K562 (cell line): ENCODE measurements at regions not wholly inside any gene's neighbourhood (a gene's known extent, or its start where the extent isn't known, plus 50 kb on each side); places are given as distances from the start of the nearest gene placed in this dataset.
"Not testable (repeated sequence)": the region's sequence is repeated elsewhere in the genome, so short reads cannot be mapped to it uniquely, and the experiment has no call there.

Source experiments
- ATAC-seq: fragments of 200-7000 bp; cut with Tn5 transposase; 3 replicates; pipeline ENCODE4 v1.9.1; 2020; ENCODE audit warnings: moderate library complexity
- BruUV-seq: library from RNA; stranded (reverse); fragments of 400-500 nt; replicated peaks from 2 replicates; lab custom pipeline; 2021; lab: Mats Ljungman, UMichigan
- CTCF ChIA-PET: fragments of 300-600 bp; formaldehyde crosslinking; extraction: SDS; loops from one replicate; lab custom pipeline; 2021; ENCODE audit warnings: low intra/inter-chr PET ratio; lab: Yijun Ruan, JAX
- POLR2A ChIA-PET: fragments of 300-600, 350-650 bp; sonication (Branson Sonifier 250); formaldehyde crosslinking; extraction: SDS; loops from one replicate; lab custom pipeline; 2021; ENCODE audit warnings: antibody characterized with exemption, inconsistent platforms; lab: Yijun Ruan, JAX
- DNase-seq, 4 experiments: peaks; one replicate each; pipeline versions ENCODE4 v3.0.0 to v3.0.0-alpha.2; 2011 to 2018; ENCODE audit warnings: low spot score in 3 of 4, mixed read lengths in 3 of 4; ENCODE audit errors: extremely low read depth in 1 of 4
- FAIRE-seq: peaks from 2 replicates; lab custom pipeline; 2011; peaks lifted over from hg19 to GRCh38; lab: Jason Lieb, UNC
- H2AFZ ChIP-seq: 2 replicates; pipeline ENCODE4 v1.6.0; 2011; ENCODE audit warnings: low read depth, low read length, control low read depth, inconsistent platforms
- H3K27ac ChIP-seq: fragments of 200-600 bp; 3 replicates; pipeline ENCODE4 v1.8.0; 2011; ENCODE audit warnings: low read depth, mild to moderate bottlenecking, control low read depth, inconsistent platforms, low read length, moderate library complexity, mixed read lengths; ENCODE audit errors: extremely low read depth
- H3K27me3 ChIP-seq, 2 experiments: fragments of 300-600 bp in 1 of 2; 2 replicates in 1 of 2; 3 replicates in 1 of 2; pipeline versions ENCODE4 v1.6.0 to v1.8.0; 2011; ENCODE audit warnings: inconsistent platforms in 2 of 2, low read length in 2 of 2, mild to moderate bottlenecking in 1 of 2, mixed read lengths in 1 of 2, moderate library complexity in 1 of 2; ENCODE audit not compliant: control insufficient read depth in 2 of 2, insufficient read depth in 2 of 2
- H3K36me3 ChIP-seq: fragments of 300-600 bp; 3 replicates; pipeline ENCODE4 v1.8.0; 2011; ENCODE audit warnings: mild to moderate bottlenecking, low read length, inconsistent platforms; ENCODE audit not compliant: control insufficient read depth, insufficient read depth
- H3K4me1 ChIP-seq, 2 experiments: fragments of 200-600 bp in 1 of 2; replicated peaks in 1 of 2; 2 replicates in 1 of 2; 3 replicates in 1 of 2; pipeline versions ENCODE4 v1.5.1 to v1.8.0; 2011; ENCODE audit warnings: inconsistent platforms in 2 of 2, low read length in 2 of 2, mild to moderate bottlenecking in 1 of 2, mixed read lengths in 1 of 2, moderate library complexity in 1 of 2; ENCODE audit not compliant: control insufficient read depth in 2 of 2, insufficient read depth in 2 of 2
- H3K4me2 ChIP-seq: 2 replicates; pipeline ENCODE4 v1.6.1; 2011; ENCODE audit warnings: low read length, control low read depth, inconsistent platforms, mixed read lengths; ENCODE audit not compliant: insufficient read depth
- H3K4me3 ChIP-seq: fragments of 200-600 bp; sonication (generic), shearing (Covaris generic); 2 replicates; pipeline ENCODE4 v1.5.1; 2016; ENCODE audit warnings: control low read depth, inconsistent platforms
- H3K79me2 ChIP-seq: fragments of 200-600 bp; 3 replicates; pipeline ENCODE4 v1.8.0; 2011; ENCODE audit warnings: low read length, inconsistent platforms; ENCODE audit not compliant: control insufficient read depth, insufficient read depth
- H3K9ac ChIP-seq, 2 experiments: 2 replicates each; pipeline versions ENCODE4 v1.6.0 to v1.6.1; 2011; ENCODE audit warnings: low read depth in 2 of 2, low read length in 2 of 2, control low read depth in 1 of 2, inconsistent platforms in 1 of 2, mild to moderate bottlenecking in 1 of 2, mixed read lengths in 1 of 2; ENCODE audit not compliant: insufficient read depth in 1 of 2
- H3K9me1 ChIP-seq: one replicate; pipeline ENCODE4 v1.6.0; 2011; ENCODE audit warnings: inconsistent platforms, mild to moderate bottlenecking, low read length, moderate library complexity; ENCODE audit not compliant: control insufficient read depth, insufficient read depth
- H3K9me3 ChIP-seq: replicated peaks from 2 replicates; pipeline ENCODE4 v1.5.1; 2011; ENCODE audit warnings: low read depth, low read length, inconsistent platforms; ENCODE audit not compliant: control insufficient read depth, insufficient read depth
- H4K20me1 ChIP-seq: replicated peaks from 2 replicates; pipeline ENCODE4 v1.6.1; 2011; ENCODE audit warnings: low read length, inconsistent platforms, mixed read lengths; ENCODE audit not compliant: control insufficient read depth, insufficient read depth
- GTF2F1 ChIP-seq: IDR thresholded peaks from 2 replicates; pipeline ENCODE4 v1.6.1; 2011; ENCODE audit warnings: low read depth, low read length, improper control_type of control experiment
- KDM5B ChIP-seq: fragments of 200-600 bp; sonication (generic); IDR thresholded peaks from 2 replicates; pipeline ENCODE4 v1.6.1; 2012; ENCODE audit warnings: low read depth, mild to moderate bottlenecking, moderate library complexity, low read length, control low read depth, inconsistent platforms; ENCODE audit not compliant: insufficient replicate concordance
- RBM17 ChIP-seq: fragments of 200-400 bp; formaldehyde crosslinking; IDR thresholded peaks from 2 replicates; pipeline ENCODE4 v1.6.1; 2017; ENCODE audit warnings: low read depth, mild to moderate bottlenecking, low read length, borderline replicate concordance
- WGBS: fragments of 100-300 bp; shearing (Covaris generic); methylation state at CpG from one replicate; pipeline ENCODE4 v1.1.6; 2016; ENCODE audit warnings: low coverage, mixed read lengths; ENCODE audit not compliant: insufficient coverage; ENCODE audit errors: missing lambda C conversion rate; 5-methylcytosine and 5-hydroxymethylcytosine counted together
- in situ Hi-C: fragments of 300-500 bp; cut with MboI; formaldehyde crosslinking; loops from 4 replicates; pipeline ENCODE4 v1.15.0; 2018; ENCODE audit warnings: inconsistent platforms, mixed read lengths
- intact Hi-C: fragments of 100-400 bp; cut with micrococcal nuclease; formaldehyde crosslinking; loops from 2 replicates; pipeline ENCODE4 v1.14.2; 2022
- TF ChIP-seq, protein P1 (sequence below): fragments of 250-450 bp; sonication (Bioruptor Pico); IDR thresholded peaks from 2 replicates; pipeline ENCODE4 v1.4.0; 2020; ENCODE audit warnings: mild to moderate bottlenecking
- TF ChIP-seq, protein P2 (sequence below): fragments of 450-650 bp; formaldehyde crosslinking; IDR thresholded peaks from 2 replicates; pipeline ENCODE4 v1.4.0; 2022; ENCODE audit warnings: missing genetic modification characterization

DNA sequence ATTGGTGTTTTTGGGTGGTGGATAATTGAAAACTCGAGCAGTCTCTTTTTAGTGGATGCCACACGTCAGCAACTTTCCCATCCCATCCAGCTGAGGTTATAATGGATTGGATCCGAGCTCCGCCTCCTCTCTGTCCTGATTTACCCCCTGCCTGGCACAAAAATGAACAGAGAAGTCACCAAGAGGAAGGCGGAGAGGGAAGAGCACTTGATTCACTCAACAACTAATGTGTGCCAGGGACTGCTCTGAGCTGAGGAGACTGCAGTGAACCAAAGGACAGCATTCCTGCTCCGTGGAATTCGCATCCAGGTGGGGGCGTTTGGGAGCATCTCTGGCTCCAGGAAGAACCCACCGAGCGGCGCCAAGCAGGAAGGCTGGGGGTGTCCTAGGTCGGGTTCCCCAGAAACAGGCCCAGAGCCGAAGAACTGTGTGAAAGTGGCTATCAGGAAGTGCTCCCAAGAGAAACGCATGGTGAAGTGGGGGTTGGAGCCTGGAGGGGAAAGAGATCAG lies 95.8 kb upstream of the NAA20 start:
- 0% methylated on average over 8 of the region's 14 CpGs for WGBS
- H3K27me3 ChIP-seq = peaks cover 0 to 13% of the 10 kb centered on the region in 2 experiments; a peak in 2 of 5 replicates
- H3K9me3 ChIP-seq = no peaks in the 10 kb centered on the region
- no peaks in the 10 kb centered on the region for H4K20me1 ChIP-seq
- no peaks in the 10 kb centered on the region for H3K36me3 ChIP-seq
- ATAC-seq (no peak), FAIRE-seq (no peak), DNase-seq (no peak)
- no peak for TF ChIP-seq RBM17
- no peak for TF ChIP-seq GTF2F1
- no peak for TF ChIP-seq KDM5B
- TF ChIP-seq, protein P1, sequence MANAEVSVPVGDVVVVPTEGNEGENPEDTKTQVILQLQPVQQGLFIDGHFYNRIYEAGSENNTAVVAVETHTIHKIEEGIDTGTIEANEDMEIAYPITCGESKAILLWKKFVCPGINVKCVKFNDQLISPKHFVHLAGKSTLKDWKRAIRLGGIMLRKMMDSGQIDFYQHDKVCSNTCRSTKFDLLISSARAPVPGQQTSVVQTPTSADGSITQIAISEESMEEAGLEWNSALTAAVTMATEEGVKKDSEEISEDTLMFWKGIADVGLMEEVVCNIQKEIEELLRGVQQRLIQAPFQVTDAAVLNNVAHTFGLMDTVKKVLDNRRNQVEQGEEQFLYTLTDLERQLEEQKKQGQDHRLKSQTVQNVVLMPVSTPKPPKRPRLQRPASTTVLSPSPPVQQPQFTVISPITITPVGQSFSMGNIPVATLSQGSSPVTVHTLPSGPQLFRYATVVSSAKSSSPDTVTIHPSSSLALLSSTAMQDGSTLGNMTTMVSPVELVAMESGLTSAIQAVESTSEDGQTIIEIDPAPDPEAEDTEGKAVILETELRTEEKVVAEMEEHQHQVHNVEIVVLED (CRISPR knock-in tag) = no peak
- TF ChIP-seq, protein P2, sequence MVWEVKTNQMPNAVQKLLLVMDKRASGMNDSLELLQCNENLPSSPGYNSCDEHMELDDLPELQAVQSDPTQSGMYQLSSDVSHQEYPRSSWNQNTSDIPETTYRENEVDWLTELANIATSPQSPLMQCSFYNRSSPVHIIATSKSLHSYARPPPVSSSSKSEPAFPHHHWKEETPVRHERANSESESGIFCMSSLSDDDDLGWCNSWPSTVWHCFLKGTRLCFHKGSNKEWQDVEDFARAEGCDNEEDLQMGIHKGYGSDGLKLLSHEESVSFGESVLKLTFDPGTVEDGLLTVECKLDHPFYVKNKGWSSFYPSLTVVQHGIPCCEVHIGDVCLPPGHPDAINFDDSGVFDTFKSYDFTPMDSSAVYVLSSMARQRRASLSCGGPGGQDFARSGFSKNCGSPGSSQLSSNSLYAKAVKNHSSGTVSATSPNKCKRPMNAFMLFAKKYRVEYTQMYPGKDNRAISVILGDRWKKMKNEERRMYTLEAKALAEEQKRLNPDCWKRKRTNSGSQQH = no peak
- H3K27ac ChIP-seq = no peak overlapping the region
- intact Hi-C loops (no loop called here), in situ Hi-C loops (no loop called here)
- ChIA-PET POLR2A (no interaction called here), CTCF (no interaction called here)
- H3K4me2 ChIP-seq = no peak overlapping the region
- no peaks in the 10 kb centered on the region for H3K79me2 ChIP-seq
- H3K9ac ChIP-seq = no peak overlapping the region
- no peaks in the 10 kb centered on the region for H3K9me1 ChIP-seq
- H3K4me3 ChIP-seq = no peak overlapping the region
- H3K4me1 ChIP-seq = no peaks in the 10 kb centered on the region
- no peak overlapping the region for H2AFZ ChIP-seq
- no TSS peak for BruUV-seq

GRCh38 chr20:19921829-19922228 lies 95.3 kb upstream of the NAA20 start:
- H3K9ac ChIP-seq, H2AFZ ChIP-seq, FAIRE-seq, H3K79me2 ChIP-seq, POLR2A ChIA-PET, DNase-seq, H3K4me1 ChIP-seq, in situ Hi-C loops, BruUV-seq, ATAC-seq, H3K9me3 ChIP-seq, CTCF ChIA-PET, H3K4me2 ChIP-seq, H3K27ac ChIP-seq, intact Hi-C loops, H3K9me1 ChIP-seq, H4K20me1 ChIP-seq, H3K4me3 ChIP-seq, H3K36me3 ChIP-seq: not testable (repeated sequence)
- peaks cover 0 to 13% of the 10 kb centered on the region in 2 experiments; a peak in 2 of 5 replicates for H3K27me3 ChIP-seq
- WGBS = 3% methylated on average over 4 of the region's 9 CpGs
